ENCODE measurements at regions not wholly inside any gene's neighbourhood (a gene's known extent, or its start where the extent isn't known, plus 50 kb on each side); places are given as distances from the start of the nearest gene placed in this dataset.

DNA sequence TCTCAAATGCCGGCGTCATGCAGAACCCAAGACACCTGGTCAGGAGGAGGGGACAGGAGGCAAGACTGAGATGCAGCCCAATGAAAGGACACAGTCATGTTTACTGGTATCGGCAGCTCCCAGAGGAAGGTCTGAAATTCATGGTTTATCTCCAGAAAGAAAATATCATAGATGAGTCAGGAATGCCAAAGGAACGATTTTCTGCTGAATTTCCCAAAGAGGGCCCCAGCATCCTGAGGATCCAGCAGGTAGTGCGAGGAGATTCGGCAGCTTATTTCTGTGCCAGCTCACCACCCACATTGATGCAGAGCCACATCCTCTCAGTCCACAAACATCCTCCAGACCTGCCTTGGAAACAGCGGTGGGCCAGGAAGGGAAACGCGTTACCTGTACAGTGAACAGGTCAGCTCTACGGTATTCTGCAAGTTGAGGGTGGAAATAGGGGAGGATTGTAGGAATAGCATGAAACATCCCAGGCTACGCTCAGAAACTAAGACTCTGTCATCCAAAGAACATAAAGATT lies 133.1 kb upstream of the PRSS1 start:
- Histone ChIP-seq H3K18ac (ENCODE audit: low read depth, low read length) (no peak overlapping the region), H3K79me1 (ENCODE audit: low read depth in 1 of 2, low read length in 2 of 2) (no peaks in the 10 kb centered on the region), H3K56ac (ENCODE audit: extremely low read depth, insufficient read depth, low read length) (no peak overlapping the region), H2AK5ac (ENCODE audit: low read depth, low read length) (peak overlapping the region; percentile 24; the same call in 1 of the 2 replicates), H3K4ac (ENCODE audit: low read depth, low read length) (no peak overlapping the region), H2BK5ac (ENCODE audit: low read depth, low read length, poor library complexity, severe bottlenecking) (no peak overlapping the region), H4K8ac (ENCODE audit: low read depth in 2 of 2, low read length in 2 of 2) (no peak overlapping the region), H2BK15ac (ENCODE audit: low read depth, low read length) (no peak overlapping the region; the same call in 2 of the 3 replicates), H3K23ac (ENCODE audit: low read depth, low read length) (no peak overlapping the region), H2AK9ac (replicated peaks; ENCODE audit: low read depth, low read length, poor library complexity) (no peak overlapping the region), H2BK20ac (ENCODE audit: low read depth, low read length) (no peak overlapping the region), H3K27me3 (ENCODE audit: control insufficient read depth, insufficient read depth, low read length) (no peaks in the 10 kb centered on the region), H3K9me3 (ENCODE audit: control insufficient read depth, insufficient read depth, low read length) (no peaks in the 10 kb centered on the region), H4K5ac (ENCODE audit: low read depth, low read length) (no peak overlapping the region), H3K4me1 (ENCODE audit: control insufficient read depth, insufficient read depth, low read length) (peaks cover 3% of the 10 kb centered on the region; the same call in 1 of the 2 replicates), H3K4me2 (ENCODE audit: low read depth, low read length) (no peak overlapping the region), H4K20me1 (ENCODE audit: insufficient read depth, low read length) (no peaks in the 10 kb centered on the region), H3K9me1 (ENCODE audit: insufficient read depth, low read length) (no peaks in the 10 kb centered on the region), H2BK120ac (ENCODE audit: low read depth, low read length) (no peak overlapping the region), H3K9ac (ENCODE audit: low read depth, low read length) (no peak overlapping the region), H4K91ac (ENCODE audit: insufficient read depth, low read depth, low read length) (no peak overlapping the region), H3K4me3 (ENCODE audit: insufficient read depth, low read depth, low read length) (no peak overlapping the region), H3K14ac (replicated peaks; ENCODE audit: low read depth, low read length) (no peak overlapping the region), H3K36me3 (ENCODE audit: control insufficient read depth, insufficient read depth, low read length) (no peaks in the 10 kb centered on the region), H3K27ac (ENCODE audit: insufficient read depth, low read length) (no peak overlapping the region), H2AFZ (replicated peaks; ENCODE audit: low read length, poor library complexity) (peak overlapping the region; percentile 48)
- dilution Hi-C loops (cut with HindIII; ENCODE audit: low sequenced_read_pairs, unreplicated experiment): no loop called here
- 67% methylated on average over 1 of the region's 11 CpGs; no CpG with 5 or more reads in 1 of the 2 experiments for WGBS, 2 experiments (ENCODE audit: extremely low coverage in 2 of 2, insufficient read length in 1 of 2)
- TF ChIP-seq MAFK (IDR thresholded peaks at IDR 0.05; ENCODE audit: low read depth, low read length): no peak
- TF ChIP-seq CHD1 (IDR thresholded peaks at IDR 0.05; ENCODE audit: low read depth, low read length): no peak
- no peak for TF ChIP-seq CTCF (conservative IDR thresholded peaks at IDR 0.05; ENCODE audit: low read depth, low read length)
- TF ChIP-seq SMC3 (IDR thresholded peaks at IDR 0.05; ENCODE audit: low read depth, low read length): no peak
- TF ChIP-seq NFE2L2 (IDR thresholded peaks at IDR 0.05; ENCODE audit: low read depth, low read length): no peak
- TF ChIP-seq BHLHE40 (IDR thresholded peaks at IDR 0.05; ENCODE audit: low read depth, low read length): no peak
- no peak for TF ChIP-seq CEBPB (IDR thresholded peaks at IDR 0.05; ENCODE audit: low read depth, low read length)
- TF ChIP-seq RCOR1 (IDR thresholded peaks at IDR 0.05; ENCODE audit: insufficient replicate concordance, low read length): no peak
- no peak for TF ChIP-seq RFX5 (IDR thresholded peaks at IDR 0.05; ENCODE audit: low read depth, low read length)
- TF ChIP-seq, protein P1, sequence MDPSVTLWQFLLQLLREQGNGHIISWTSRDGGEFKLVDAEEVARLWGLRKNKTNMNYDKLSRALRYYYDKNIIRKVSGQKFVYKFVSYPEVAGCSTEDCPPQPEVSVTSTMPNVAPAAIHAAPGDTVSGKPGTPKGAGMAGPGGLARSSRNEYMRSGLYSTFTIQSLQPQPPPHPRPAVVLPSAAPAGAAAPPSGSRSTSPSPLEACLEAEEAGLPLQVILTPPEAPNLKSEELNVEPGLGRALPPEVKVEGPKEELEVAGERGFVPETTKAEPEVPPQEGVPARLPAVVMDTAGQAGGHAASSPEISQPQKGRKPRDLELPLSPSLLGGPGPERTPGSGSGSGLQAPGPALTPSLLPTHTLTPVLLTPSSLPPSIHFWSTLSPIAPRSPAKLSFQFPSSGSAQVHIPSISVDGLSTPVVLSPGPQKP (IDR thresholded peaks at IDR 0.05; ENCODE audit: borderline replicate concordance, low read depth, low read length): no peak
- no peak for TF ChIP-seq MXI1 (IDR thresholded peaks at IDR 0.05; ENCODE audit: borderline replicate concordance, low read depth, low read length)
- no TSS peak for BruUV-seq (replicated peaks)
- ATAC-seq (ENCODE audit: low read depth) (no peak), DNase-seq (no peak)
- CTCF ChIA-PET: no interaction called here
- in situ Hi-C loops (cut with MboI; ENCODE audit: low sequenced_read_pairs): no loop called here
- intact Hi-C loops (cut with micrococcal nuclease): no loop called here
- POLR2A ChIA-PET (ENCODE audit: unreplicated experiment): no interaction called here
